HG03095 (cell line): ENCODE measurements at regions not wholly inside any gene's neighbourhood (a gene's known extent, or its start where the extent isn't known, plus 50 kb on each side); places are given as distances from the start of the nearest gene placed in this dataset.
"Not testable (repeated sequence)": the region's sequence is repeated elsewhere in the genome, so short reads cannot be mapped to it uniquely, and the experiment has no call there.

Experiments used
- ATAC-seq: cut with Tn5 transposase; IDR thresholded peaks from one replicate; pipeline ENCODE4 v1.9.1; 2021; ENCODE audit warnings: moderate library complexity; ENCODE audit not compliant: unreplicated experiment

- ATAC-seq: not testable (repeated sequence)
Measured at GRCh38 chr16:79377082-79377481, 223.5 kb downstream of the MAF start.

GRCh38 chr16:79375351-79375750 is 225.2 kb downstream of the MAF start:
- ATAC-seq: no peak

GRCh38 chr16:79372503-79373184 is 227.9 kb downstream of the MAF start:
- ATAC-seq: no peak

DNA sequence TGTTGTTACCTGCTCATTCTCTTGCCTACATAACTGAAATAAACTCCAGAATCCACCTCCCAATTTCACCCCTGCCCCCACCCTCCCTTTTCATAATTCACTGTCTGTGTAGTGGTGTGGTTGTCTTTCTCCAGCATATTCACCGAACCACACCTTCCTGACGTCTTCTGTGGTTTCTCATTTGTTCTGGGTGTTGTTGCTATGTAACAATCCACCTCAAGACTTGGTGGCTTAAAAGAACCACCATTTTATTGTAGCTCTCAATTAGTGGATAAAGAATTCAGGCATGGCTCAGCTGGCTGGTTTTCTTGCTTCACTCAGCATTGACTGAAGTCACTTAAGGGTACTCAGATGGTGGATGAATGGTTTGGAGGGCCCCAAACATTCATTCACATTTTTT is 229.8 kb downstream of the MAF start:
- no peak for ATAC-seq

DNA sequence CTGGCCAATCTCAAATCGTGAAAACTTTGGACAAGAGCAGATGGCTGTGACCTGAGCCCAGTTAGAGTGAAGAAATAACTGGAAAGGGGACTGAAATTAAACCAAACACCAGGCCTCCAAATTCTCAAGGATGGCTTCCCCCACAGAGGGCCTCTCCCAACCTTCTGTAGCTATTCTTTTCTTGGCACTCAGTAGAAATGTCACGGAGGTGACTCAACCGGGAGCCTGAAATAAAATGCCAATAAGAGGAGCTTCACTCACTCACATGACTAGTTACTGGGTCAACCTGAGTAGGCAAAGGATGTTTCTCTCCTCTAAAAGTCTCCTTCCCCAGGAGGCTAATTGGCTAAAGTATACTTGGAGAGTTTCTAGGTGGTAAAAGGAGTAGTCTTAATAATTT is 230.7 kb downstream of the MAF start:
- ATAC-seq: no peak

GRCh38 chr16:79367822-79368221 is 232.7 kb downstream of the MAF start:
- ATAC-seq: no peak

- no peak for ATAC-seq
Measured at GRCh38 chr16:79366635-79367034, 233.9 kb downstream of the MAF start.

DNA sequence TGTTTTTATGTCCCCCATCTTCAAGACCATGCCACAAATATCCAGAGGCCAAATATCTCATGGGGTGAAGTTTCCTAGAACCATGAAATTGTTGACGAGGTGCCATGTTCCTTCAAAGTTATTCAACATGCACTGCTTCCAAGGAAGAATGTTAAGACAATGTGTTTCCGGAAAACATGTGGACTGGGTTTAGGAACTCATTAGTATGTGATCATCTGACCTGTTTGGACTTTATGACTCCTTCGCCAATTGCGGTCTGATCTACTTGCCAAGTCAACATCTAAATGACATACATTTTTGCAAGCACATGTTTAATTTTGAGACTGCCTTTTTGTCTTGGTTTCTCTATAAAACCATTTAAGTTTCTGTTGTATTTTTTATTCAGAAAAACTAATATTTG is 234.8 kb downstream of the MAF start:
- ATAC-seq: no peak

GRCh38 chr16:79363484-79363883 is 237.1 kb downstream of the MAF start:
- no peak for ATAC-seq

- ATAC-seq: no peak
Measured at GRCh38 chr16:79363035-79363434, 237.5 kb downstream of the MAF start.

DNA sequence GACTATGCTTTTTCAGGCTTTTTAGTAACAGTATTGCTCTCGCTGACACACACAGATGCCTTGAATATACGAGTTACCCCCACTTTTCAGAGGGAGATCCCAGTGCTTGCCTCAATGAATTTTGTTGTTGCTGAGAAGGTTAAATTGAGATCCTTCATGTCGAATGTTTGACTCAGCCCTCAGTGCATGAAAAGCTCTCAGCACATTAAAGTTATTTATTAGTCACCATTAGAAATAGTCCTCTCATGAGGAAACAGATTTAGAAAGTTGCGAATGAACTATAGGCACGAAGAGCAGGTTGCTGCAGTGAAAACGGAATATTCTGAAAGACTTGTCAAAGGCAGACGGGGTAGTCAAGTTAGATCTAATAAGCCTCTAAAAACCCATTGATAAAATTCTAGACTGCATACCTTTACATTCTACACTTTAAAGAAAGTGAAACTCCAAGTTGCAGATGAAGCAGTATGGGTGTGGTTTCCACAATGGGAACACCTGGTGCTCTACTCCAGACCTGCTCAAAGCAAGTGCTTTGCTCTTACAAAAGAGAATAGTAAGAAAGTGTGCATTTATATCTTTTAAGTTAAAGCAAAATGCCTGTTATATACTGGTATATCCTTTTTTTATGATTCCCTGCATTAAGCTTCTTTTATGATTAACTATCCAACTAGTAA is 238.1 kb downstream of the MAF start:
- no peak for ATAC-seq

GRCh38 chr16:79361132-79361751 is 239.3 kb downstream of the MAF start:
- no peak for ATAC-seq

DNA sequence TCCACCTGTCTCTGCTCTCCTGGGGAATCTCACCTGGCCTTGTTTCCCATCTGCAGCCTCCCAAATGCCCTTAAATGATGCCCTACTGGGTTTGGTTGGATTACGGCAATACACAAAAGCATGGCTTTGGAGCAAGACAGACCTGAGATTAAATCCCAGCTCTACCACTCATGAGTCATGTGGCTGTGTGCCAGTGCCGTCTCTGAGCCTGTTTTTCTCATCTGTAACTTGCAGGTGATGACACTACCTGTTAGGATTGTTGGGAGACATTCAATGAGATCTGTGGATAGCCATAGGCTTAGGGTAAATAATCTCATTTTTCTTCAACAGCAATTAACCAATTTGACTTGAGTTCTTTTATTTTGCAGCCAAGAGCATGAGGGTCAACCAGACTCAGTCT is 240.3 kb downstream of the MAF start:
- ATAC-seq: no peak

DNA sequence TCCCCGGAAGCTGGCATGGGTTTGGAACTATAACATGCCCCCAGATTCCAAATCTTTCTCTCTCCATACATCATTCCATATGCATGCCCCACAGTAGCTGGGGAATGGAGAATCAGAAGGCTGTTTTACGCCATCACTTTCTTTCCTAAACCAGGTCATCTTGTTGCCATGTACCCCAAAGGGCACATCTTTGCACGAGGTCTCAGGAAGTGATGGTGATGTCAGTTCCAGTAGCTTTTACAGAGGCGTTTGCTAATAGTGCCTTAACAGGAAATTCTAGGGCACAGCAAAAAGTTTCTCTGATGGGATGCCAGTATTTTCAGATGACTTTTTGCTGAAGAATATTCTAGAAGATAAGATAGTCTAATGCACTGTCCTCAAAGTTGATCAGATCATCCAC is 241.5 kb downstream of the MAF start:
- ATAC-seq: no peak

GRCh38 chr16:79358188-79358587 is 242.3 kb downstream of the MAF start:
- ATAC-seq: no peak

DNA sequence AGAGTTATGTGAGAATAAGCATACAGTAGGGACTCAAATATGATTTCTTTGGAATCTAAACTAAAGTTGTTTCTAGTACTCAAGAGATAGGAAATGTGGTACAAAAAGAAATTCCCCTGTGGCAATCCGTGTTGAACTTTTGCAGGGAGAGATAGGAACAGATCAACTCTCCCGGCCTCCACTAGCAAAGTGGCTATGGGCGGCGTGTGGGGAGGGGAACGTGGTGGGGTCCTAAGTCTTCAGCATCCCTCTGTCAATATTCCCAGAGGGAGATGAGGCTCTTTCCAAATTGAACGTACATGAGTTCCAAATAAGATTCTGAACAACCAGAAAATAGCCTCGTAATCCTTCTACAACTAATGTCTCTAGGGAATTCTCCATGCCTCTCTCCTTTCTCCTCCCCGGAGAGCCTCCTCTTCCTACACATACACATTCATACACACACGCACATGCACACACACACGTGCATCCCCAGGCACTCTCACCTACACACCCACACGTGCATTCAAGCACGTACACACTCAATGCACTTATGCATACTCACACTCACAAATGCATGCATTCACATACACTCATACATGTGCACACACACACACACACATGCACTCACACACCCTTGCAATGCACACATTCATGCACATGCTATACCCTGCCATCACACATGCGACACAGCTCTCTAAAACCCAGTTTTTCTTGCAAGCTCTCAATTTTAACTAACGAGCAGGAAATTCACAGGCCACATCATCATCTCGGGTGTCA is 244.8 kb downstream of the MAF start:
- ATAC-seq: no peak

DNA sequence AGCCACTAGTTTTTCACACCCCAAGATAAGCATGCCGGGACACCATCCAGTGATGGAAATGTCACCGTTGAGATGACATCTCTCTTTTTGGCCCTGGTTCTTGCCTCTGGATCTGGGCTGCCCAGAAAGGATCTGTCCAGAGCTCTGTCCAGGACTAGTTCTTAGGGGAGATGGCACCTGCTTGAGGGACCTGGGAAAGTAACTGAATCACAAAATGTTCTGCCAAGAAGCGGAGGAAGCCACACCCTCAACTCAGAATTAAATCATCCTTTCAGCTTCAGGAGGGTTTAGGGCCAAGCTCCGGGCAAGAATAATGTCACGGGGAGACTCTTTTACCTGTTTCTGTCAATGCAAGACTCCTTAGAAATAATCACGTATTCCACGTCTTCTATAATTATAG is 248.6 kb downstream of the MAF start:
- ATAC-seq: no peak

- ATAC-seq: no peak
Measured at GRCh38 chr16:79349803-79350202, 250.7 kb downstream of the MAF start.

DNA sequence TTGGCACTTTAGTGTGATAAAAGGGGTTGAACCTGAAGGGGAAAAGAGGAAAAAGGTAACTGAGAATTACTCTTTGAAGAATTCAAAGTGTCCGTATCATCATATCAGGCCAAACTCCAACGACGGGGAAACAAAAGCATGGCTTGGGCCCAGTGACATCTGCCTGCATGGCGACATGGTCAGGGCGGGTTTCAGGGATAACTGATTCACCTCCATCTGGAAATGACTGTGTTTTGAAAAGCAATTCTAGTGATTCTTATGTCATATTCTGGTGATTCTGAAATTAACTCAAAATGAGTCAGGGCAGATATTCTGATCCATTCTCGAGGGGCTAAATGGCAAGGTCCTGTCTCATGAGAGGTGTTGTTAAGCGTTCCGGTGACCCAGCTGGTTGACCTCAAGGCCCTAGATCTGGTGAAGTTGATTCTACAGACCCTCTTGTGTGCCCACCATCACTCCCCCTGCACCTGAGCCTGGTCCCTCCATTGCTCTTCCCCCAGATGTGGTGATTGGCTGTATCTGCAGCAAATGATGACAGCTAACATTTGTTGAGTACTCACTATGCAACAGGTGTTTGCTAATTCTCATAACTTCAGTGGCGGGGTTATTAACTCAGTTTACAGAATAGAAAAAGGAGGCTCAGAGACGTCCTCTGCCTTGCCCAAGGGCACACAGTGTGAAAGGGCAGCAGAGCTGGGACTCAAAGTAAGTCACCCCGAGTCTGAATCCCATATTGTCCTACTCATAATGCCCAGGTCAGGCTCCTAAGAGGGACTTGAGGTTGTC is 251.8 kb downstream of the MAF start:
- no peak for ATAC-seq

DNA sequence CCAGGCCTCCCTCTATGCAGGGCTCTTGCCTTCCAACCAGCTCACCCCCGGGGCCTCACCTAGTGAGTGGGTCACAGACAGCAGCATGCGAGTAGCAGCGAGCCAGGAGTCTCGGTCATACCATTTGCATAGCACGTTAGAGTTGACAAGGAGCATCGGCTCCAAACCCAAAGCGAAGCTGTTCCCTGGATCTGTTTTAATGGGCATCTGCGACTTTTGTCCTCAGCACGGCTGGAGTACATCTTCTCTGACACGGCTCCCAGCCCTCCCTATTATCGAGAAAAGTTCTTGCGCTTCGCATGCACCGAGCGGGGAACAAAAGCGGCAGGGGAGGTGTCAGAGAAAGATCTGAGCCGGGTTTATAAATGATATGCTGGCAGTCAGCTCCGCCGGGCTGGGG is 253.3 kb downstream of the MAF start:
- no peak for ATAC-seq

DNA sequence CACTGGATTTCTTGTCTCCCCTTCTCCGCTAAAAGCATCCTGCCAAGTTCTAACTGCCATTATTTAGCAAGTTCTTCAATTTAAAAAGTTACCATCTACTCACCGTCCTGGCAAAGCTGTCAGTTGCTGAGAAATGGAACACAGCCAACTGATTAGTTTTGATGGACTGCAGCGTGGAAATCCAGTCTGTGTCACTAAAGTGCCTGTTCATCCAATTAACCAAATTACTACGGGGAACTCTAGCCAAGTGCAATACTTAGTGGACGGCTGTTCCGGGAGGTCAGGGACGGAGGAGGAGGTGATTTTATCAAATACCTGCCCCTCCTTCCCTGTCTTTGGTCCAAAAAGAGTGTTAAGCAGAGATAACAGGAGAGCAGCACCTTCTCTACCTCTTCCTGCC is 260.7 kb downstream of the MAF start:
- ATAC-seq: no peak
